HG02938 (cell line): ENCODE measurements at regions not wholly inside any gene's neighbourhood (a gene's known extent, or its start where the extent isn't known, plus 50 kb on each side); places are given as distances from the start of the nearest gene placed in this dataset.
"Not testable (repeated sequence)": the region's sequence is repeated elsewhere in the genome, so short reads cannot be mapped to it uniquely, and the experiment has no call there.

Experiments
- ATAC-seq: cut with Tn5 transposase; IDR thresholded peaks from one replicate; pipeline ENCODE4 v1.9.1; 2021; ENCODE audit warnings: mild to moderate bottlenecking, moderate library complexity; ENCODE audit not compliant: unreplicated experiment

- ATAC-seq = no peak
These were observed 364.2 kb upstream of the CNTN3 start for GRCh38 chr3:74978684-74979083.

- not testable (repeated sequence) for ATAC-seq
These were observed 370.8 kb upstream of the CNTN3 start for GRCh38 chr3:74985028-74985904.

GRCh38 chr3:74988095-74988494 is 373.6 kb upstream of the CNTN3 start:
- no peak for ATAC-seq

GRCh38 chr3:74992898-74993297 is 378.4 kb upstream of the CNTN3 start:
- no peak for ATAC-seq

- no peak for ATAC-seq
These were observed 386.9 kb upstream of the CNTN3 start for GRCh38 chr3:75001330-75001729.

GRCh38 chr3:75012791-75013331 is 398.4 kb upstream of the CNTN3 start:
- no peak for ATAC-seq

GRCh38 chr3:75014008-75014407 is 399.5 kb upstream of the CNTN3 start:
- no peak for ATAC-seq

GRCh38 chr3:75015280-75015679 is 400.8 kb upstream of the CNTN3 start:
- no peak for ATAC-seq

GRCh38 chr3:75035146-75035545 is 420.7 kb upstream of the CNTN3 start:
- no peak for ATAC-seq

- ATAC-seq = no peak
These were observed 428.5 kb upstream of the CNTN3 start for GRCh38 chr3:75042941-75043340.

- ATAC-seq = no peak
These were observed 434.2 kb upstream of the CNTN3 start for GRCh38 chr3:75048650-75049049.

- ATAC-seq = no peak
These were observed 435.1 kb upstream of the CNTN3 start for GRCh38 chr3:75049533-75049932.

- no peak for ATAC-seq
These were observed 444.7 kb upstream of the CNTN3 start for GRCh38 chr3:75059120-75059519.

- no peak for ATAC-seq
These were observed 447.3 kb upstream of the CNTN3 start for GRCh38 chr3:75061806-75062205.

GRCh38 chr3:75075158-75075557 is 460.7 kb upstream of the CNTN3 start:
- no peak for ATAC-seq

- ATAC-seq = no peak
These were observed 462.0 kb upstream of the CNTN3 start for GRCh38 chr3:75076481-75076880.

GRCh38 chr3:75078290-75078689 is 463.8 kb upstream of the CNTN3 start:
- no peak for ATAC-seq

- ATAC-seq = no peak
These were observed 468.4 kb upstream of the CNTN3 start for GRCh38 chr3:75082845-75083244.

GRCh38 chr3:75089841-75090240 is 475.4 kb upstream of the CNTN3 start:
- ATAC-seq = no peak

- no peak for ATAC-seq
These were observed 487.1 kb upstream of the CNTN3 start for GRCh38 chr3:75101329-75102147.

GRCh38 chr3:75110741-75111140 is 496.3 kb upstream of the CNTN3 start:
- ATAC-seq = no peak

GRCh38 chr3:75115695-75116094 is 501.2 kb upstream of the CNTN3 start:
- ATAC-seq = no peak
